ENCODE measurements at regions not wholly inside any gene's neighbourhood (a gene's known extent, or its start where the extent isn't known, plus 50 kb on each side); places are given as distances from the start of the nearest gene placed in this dataset.

DNA sequence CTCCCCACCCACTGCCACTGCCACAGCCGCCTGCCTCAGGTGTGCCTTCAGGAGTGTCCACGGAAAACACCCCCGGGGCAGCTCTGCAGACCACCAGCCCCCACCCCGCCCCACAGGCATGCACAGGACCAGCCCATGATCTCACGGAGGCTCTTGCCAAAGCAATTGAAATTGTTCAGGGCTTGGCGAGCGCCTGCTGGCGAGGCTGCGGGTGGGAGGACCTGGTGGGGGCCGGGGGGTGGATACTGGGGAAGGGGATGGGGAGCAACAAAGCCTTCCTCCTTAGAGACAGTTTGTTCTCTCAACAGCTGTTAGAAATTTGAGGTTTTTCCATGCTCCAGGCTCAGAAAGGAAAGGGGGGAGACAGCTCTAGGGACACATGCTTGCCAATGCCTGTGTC, 274.7 kb downstream of the MN1 start:
- no peak for DNase-seq

DNA sequence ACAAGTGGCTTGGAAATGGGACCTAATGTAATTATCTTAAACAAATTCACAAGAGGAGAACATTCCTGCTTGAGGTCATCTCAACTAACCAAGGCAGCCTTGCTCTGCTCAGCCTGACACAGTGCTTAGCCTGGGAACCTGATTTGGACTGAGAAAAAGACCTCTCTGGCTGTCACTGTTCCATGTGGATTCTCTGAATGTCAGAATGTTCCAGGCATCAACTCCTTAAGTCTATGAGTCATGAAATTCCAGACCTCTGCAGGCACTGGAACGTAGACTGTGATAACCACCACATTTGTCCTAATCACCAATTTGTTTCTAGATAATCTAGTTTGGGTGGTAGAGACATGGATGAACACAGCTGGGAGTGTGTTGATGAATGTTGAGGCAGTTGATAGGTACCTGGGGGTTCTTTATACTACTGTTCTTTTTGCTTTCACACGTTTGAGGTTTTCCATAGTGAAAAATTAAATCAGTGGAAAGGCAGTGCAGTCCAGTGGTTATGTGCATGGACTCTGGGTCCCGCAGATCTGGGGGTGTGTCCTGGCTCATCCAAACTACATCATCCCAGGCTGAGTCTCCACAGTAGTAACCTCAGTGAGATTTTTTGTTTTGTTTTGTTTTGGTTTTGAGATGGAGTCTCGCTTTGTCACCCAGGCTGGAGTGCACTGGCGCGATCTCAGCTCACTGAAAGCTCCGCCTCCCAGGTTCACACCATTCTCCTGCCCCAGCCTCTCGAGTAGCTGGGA, 269.6 kb downstream of the MN1 start:
- DNase-seq = no peak

DNA sequence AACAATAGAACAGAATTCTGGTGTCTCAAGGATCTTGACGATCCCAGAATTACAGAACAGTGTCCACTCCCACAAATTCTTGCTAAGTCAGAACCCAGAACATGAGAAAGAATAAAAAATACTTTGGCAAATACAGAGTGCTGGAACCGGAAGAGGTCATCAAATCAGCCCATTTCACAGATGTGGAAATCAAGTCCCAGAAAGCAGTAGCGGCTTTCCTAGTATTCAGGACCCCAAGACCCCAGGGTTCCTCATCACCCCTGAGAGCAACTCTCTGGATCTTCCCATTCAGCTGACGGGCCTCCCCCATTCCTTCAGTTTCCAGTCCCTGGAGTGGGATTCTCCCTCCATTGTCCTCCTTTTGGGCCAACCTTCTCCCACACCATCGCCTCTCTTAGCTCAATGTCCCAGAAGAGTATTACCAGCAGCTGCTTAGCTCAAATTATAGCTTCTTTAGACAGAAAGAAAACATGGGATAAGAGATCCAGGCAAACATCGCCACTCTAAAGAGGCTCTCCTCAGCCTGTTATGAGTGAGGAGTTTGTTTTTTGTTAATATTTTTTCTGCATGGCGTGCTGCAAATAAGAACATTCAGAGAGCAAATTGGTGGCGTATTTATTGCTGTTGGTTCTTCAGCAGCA, 268.3 kb downstream of the MN1 start:
- no peak for DNase-seq

DNA sequence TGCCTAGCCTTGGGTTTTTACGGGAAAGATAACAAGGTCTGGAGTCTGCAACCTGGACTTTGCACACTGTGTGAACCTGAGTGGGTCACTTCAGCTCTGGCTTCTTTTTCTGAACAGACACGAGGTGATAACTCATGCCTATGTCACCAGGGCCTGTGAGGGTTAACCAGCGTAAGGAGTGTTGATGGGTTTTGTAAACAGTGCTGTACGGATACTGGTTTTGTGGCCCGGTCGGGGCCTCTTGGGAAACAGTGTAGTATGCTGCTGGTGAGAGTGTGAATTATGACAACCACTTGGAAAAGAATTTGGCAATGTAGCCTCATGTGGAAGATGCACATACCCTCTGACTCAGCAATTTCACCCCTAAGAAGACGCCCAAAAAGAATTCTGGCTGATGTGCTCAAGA, 266.8 kb downstream of the MN1 start:
- no peak for DNase-seq

DNA sequence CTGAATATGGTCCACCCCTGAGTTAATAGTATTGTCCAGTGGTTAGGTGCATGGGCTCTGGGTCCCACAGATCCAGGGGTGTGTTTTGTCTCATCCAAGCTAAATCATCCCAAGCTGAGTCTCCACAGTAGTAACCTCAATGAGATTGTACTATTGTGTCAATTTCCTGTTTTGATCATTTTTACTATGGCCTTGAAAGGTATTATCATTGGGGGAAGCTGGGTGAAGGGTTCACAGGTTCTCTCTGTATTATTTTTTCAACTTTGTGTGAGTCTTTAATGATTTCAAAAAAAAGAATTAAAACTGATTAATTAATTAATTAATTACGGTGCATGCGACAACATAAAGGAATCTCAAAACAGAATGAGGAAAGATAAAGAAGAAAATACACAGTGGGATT, 266.1 kb downstream of the MN1 start:
- DNase-seq = no peak

DNA sequence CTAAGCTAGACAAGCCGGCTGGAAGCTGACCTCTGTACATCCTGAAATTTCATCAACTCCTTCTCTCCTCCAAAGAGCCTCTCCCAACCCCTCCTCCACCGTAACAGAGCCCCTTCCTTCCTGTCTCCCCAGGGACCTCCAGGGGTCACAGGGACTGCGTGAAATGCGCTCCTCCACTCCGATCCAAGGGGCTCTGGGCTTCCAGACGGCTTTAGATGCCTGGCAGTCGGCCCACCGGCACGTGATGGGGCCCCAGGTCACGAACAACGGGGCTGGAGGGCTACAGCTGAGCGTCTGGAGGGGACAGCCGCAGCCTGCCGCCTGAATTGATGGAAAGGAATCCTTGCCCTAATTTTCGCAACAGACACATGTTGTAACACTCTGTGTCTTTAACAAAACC, 264.1 kb downstream of the MN1 start:
- no peak for DNase-seq

DNA sequence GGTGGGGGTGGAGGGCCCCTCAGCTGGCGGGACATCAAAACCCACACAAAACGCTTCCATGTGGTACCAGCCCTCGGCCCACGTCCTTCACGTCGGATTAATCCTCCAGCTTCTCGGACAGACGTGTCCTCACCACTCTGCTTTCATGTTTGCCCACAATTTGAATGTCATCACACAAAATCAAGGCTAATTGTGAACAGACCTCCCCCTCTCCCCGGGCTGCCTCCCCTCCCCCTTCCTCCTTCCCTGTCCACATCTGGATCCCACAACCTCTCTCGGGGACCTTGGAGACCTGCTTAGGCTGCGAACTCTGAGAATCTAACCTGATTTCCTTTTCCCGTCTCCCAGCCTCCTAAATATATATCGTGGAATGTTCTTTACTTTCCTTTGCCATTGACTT, 262.9 kb downstream of the MN1 start:
- no peak for DNase-seq

DNA sequence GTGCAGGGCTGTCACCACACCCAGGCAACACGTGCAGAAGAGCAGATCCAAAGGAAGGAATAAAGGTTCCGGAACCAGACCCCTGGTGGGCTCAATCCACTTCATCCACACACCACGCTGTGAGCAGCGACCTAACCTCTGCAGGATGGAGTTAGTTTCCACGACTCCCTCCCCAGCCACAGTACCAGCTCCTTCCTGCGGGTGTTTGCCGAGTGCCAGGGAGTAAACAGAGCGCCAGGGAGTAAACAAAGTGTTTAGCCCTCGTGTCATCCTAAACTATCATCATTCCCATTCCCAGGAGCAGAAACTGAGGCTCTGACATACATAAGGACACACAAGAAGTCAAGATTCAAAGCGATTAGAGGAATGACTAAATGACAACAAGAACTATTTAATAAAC, 261.3 kb downstream of the MN1 start:
- no peak for DNase-seq

DNA sequence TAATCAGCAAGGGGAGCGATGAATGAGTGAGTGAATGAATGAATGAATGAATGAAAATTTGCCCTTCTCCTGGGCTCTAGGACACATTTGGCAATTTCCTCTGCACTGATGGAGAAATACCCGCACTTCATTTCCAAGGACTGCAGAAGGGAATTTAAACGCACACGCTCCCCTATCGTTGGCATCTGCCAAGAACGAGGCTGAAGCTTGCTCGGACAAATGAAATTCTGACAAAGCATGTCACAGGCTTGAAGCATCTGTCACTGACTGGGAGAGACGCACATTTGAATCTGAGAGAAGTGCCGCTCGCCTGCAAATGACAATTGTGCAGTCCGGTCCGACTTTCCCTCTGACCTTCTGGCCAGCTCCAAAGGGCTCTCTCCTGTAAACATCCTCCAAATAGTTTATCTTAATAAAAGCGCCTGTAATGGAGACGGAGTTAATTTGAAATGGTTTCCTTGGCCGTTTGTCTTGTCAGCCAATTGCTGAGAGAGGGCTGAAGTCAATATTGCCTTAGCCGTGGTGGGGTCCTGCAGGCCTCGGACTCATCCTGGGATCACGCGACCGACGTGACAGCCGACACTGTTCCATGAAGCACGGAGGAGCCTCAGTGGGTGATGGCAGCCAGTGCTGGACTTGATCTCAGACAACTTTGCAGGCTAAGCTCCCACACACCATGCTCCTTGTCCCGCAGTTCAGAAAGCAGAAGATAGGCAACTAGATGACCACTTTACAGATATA, 260.7 kb downstream of the MN1 start:
- no peak for DNase-seq

DNA sequence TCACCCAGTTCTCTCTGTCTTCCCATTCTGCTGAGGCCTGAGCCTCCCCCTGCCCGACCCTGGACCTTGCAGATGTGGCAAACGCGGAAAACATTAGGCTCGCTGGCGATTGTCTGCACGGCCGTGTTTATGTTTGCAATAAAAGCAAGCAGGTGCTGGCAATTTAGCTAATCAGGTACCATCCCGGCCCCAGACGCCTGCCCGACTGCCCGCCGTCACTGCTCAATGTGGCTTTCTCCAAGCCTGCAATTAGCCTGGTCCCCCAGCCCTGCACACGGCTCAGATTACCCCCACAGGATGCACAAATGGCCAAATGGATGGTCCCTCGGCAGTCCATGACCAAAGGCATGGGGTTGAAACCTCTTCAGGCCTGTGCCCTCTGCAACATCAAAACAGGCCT, 259.7 kb downstream of the MN1 start:
- DNase-seq = no peak

DNA sequence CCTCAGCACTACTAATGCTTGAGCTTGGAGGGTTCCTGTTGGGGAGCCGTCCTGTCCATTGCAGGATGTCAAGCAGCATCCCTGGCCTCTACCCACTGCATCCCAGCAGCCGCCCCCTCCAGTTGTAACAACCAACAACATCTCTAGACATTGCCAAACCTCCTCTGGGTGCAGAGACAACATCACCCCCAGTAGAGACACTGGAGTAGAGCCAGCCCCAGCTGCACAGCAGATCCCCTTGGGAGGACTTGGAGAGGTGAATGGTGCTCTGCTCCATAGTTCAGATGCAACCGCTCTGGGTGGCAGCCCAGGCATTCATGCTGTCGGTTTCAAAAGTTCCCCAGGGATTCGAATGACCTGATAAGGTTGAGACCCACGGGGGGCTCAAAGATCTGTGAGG, 259.0 kb downstream of the MN1 start:
- no peak for DNase-seq

DNA sequence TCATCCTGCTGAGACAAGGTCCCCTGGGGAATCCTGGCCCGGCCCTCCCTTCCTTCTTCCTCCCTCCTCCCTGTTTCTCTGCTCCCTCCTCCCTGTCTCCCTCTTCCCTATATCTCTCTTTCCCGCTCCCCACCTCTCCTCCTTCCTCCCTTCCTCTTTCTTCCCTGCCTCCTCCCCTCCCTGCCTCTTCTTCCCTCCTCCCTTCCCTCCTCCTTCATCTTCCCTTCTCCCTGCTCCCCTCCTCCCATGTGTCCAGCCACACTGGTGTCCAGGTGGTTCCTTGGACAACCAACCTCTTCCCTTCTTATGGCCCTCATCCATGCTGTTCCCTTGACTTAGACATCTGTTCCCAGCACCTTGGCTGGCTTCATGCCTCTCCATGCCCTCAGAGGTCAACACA, 258.1 kb downstream of the MN1 start:
- DNase-seq = no peak

DNA sequence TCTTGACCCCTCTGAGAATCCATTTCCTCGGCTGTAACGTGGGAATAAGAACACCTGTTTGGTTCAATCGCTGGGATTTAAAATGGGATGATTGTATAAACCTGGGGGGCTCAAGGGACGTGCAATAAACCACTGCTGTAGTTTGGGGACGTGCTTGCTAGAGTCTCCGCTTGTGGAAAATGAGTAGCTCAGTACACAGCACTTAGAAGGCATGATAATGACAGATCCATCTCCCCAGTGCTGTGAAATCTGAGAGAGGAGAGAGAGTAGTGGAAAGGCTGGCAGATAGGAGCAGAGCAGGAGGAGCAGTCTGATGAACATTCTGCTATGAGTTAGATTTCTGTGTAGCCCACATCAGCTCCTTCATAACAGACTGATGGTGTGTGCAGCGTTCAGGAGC, 256.5 kb downstream of the MN1 start:
- DNase-seq = no peak

DNA sequence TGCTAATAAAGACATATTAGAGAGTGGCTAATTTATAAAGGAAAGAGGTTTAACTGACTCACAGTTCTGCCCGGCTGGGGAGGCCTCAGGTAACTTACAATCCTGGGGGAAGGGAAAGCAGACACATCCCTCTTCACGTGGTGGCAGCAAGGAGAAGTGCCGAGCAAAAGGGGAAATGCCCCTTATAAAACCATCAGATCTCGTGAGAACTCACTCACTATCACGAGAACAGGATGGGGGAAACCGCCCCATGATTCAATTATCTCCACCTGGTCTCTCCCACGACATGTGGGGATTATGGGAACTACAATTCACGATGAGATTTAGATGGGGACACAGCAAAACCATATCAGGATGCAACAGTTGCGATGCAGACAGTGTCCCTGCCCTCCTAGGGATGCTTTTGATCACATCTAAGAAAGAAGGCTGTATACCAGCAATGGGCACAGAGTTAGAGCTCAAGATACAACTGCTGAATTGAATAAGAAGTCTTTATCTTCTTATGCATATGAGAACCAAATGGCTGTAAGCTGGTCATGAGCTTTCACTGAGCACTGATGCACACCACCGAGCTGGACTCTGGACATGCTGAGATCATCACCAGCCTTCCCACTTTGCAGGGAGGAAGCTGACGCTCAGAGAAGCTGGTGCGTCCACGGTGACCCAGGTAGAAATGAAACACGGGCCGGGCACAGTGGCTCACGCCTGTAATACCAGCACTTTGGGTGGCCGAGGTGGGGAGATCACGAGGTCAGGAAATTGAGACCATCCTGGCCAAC, 255.2 kb downstream of the MN1 start:
- DNase-seq = no peak

DNA sequence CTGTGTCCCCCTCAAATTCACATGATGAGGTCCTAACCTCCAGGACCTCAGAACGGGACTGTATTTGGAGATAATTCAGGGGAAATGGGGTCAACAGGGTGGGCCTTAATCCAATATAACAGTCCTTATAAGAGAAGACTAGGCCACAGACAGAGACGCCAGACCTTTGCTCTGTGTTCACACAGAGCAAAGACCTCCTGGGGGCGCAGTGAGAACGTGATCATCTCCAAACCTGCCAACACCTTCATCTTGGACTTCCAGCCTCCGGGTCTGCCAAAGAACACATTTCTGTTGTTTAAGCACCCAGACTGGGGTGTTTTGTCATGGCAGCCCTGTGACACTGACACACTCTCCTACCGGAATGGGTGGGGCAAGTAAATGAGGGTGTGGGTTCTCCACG, 250.2 kb downstream of the MN1 start:
- DNase-seq = no peak

DNA sequence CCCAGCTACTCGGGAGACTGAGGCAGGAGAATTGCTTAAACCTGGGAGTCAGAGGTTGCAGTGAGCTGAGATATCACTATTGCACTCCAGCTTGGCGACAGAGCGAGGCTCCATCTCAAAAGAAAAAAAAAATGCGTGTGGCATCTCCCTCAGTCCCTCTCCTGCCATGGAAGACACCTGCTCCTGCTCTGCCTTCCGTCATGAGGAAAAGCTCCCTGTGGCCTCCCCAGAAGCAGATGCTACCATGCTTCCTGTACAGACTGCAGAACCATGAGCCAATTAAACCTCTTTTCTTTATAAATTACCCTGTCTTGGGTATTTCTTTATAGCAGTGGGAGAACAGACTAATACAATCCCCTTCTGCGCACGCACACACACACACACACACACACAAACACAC, 249.4 kb downstream of the MN1 start:
- DNase-seq = no peak

DNA sequence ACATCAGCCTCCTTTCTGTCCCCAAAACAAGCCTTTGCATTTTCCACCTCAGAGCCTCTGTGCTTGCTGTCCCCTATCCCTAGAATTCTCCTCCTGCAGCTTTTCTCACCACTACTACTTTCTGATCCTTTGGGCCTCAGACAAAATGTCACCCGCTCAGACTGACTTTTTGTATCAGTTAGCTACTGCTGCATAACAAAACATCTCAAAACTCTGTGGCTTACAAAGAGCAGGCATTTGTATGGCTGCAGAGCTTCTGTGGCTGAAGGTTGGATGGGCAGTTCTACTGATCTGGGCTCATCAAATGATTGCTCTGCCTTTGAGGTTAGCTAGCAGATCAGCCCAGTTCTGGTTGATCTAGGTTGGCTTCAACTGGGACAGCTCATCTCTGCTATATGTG, 248.7 kb downstream of the MN1 start:
- DNase-seq = no peak

DNA sequence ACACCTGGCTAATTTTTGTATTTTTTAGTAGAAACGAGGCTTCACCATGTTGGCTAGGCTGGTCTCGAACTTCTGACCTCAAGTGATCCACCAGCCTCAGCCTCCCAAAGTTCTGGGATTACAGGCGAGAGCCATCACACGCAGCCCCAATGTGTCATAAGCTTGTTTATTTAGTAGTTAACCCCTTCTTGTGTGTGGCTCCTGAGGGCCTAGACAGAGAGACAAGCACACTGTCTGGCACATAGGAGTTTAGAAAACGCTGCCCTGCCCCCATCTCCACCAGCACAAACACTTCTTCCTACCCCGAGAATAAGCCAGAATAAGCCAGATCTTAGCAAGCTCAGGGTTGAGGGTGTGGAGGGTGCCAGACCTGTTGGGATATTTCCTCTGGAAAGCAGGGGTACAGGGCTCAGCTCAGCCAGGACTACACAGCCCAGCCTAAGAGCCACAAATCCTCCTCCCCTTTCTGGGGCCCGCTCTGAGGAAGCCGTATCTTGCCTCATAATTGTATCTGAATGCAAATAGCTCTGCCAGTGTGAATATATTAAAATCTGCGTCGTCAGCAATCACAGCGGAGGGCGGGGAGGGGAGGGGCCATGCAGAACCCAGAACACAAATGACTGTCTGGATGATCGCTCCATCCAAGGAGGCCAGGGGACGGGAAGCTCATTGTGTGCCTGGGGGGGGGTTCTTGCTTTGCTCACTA, 247.3 kb downstream of the MN1 start:
- no peak for DNase-seq

DNA sequence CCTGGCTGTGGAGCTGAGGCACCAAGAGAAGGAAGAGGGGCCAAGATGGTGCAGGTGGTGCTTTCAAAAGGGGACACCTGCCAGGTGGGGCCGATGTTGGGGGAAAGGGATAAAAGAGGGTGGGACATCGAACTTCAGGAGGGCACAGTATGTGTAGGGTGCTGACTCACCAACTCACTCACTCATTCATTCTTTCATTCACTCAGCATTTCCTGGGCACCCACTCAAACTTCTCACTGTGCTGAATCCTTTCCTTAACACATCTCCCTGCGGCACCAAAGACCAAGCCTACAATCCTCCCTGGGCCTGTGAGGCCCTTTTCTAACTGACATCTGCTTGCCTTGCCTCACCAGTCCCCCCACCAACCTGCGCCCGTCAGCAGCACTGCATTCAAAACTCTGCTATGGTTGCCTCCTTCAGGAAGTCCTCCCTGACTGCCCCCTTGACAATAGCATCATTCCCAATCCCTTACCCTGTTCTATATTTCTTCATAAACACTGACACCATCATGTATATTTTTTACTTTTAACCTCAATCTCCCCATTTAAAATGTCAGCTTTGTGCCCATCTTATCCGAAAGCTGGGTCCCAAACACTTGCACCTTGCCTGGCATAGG, 246.6 kb downstream of the MN1 start:
- DNase-seq = no peak

DNA sequence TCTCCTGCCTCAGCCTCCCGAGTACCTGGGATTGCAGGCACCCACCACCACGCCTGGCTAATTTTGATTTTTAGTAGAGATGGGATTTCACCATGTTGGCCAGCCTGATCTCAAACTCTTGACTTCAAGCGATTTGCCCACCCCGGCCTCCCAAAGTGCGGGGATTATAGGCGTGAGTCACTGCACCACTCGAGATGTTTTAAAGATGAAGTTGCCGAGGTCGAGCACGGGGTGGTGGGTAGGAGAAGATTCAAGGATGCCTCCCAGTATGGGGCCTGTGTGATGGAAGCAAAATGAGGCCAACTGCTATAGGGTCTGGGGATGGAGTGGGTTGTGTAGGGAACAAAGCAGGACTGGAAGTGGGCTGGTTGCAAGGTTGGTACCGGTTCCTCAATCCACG, 245.2 kb downstream of the MN1 start:
- no peak for DNase-seq

DNA sequence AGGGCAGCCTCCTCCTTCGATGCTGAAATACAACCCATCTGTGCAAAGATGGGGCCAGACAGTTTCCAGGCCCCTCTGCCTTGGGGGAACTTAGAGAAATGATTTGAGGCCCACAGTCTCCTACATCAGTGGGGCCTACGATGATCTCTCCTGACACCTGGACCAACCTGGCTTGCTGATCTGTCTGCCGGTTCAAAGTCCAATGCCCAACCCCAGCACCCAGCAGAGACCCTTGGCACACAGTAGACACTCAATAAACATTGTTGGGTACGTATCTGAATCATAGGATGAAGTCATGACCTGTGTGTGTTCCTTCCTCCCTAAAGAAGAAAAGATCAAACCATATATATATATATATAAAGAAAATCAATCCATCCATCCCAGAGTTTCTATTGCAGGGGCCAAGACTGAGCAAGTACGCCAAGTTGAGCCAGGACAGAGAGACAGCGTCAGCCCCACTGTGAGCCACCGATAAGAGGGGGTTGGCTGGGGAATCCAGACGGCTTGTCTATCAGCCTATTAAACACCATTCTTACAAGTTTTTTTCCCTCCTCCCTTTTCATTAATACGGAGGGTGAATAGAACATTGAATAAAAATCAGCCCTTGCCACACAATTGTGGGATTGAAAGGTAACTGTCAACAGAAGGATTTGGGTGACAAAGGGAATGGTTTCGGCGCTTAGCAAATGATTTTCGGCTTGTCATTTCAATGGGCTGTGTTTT, 244.1 kb downstream of the MN1 start:
- no peak for DNase-seq
